HK-2 (cell line): ENCODE measurements at regions not wholly inside any gene's neighbourhood (a gene's known extent, or its start where the extent isn't known, plus 50 kb on each side); places are given as distances from the start of the nearest gene placed in this dataset.

Experiments
- DNase-seq: peaks from one replicate; pipeline ENCODE4 v3.0.0-alpha.2; 2018; ENCODE audit not compliant: unreplicated experiment

- DNase-seq: no peak
Measured at GRCh38 chr10:52440612-52441285, 126.7 kb downstream of the DKK1 start.

DNA sequence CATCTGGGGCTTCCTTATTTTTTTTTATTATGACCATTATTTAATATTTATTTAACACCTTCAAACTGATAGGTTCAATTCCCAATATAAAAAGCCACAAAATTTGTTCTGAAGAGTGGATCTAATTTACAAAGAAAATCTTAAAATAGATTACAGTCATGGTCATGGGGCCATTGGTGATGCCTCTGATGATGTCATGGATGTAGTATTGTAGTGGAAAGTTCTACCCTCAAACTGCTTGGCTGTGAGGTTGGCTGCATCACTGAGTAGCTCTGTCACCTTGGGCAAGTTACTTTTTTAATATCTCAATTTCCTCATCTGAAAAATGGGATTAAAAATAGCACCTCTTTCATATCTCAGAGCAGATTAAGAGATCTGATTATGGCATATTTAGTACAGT is 128.5 kb downstream of the DKK1 start:
- no peak for DNase-seq

- no peak for DNase-seq
Measured at GRCh38 chr10:52443419-52444388, 129.6 kb downstream of the DKK1 start.

GRCh38 chr10:52446391-52446790 is 132.3 kb downstream of the DKK1 start:
- no peak for DNase-seq

GRCh38 chr10:52447931-52448353 is 133.9 kb downstream of the DKK1 start:
- no peak for DNase-seq

GRCh38 chr10:52450762-52451291 is 136.7 kb downstream of the DKK1 start:
- no peak for DNase-seq

DNA sequence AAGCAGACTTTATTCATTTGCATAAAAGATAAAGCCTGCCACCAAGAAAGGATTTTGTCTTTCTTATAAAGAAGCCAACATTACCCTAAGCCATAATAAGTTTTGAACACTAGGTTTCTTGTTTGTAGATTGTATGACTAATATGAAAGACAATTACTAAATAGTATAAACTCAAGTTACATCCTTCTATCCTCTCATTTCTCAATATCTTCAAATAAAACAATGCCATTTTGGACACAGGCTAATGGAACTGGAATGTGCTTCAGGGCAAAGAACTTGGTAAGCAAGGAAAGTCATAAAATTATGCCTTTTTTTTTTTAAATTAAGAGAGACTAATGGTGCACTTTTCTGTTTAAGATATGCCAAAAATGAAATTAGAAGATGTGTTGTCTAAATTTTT is 137.7 kb downstream of the DKK1 start:
- no peak for DNase-seq

GRCh38 chr10:52452600-52453493 is 138.8 kb downstream of the DKK1 start:
- no peak for DNase-seq

- DNase-seq: no peak
Measured at GRCh38 chr10:52453501-52453900, 139.4 kb downstream of the DKK1 start.

GRCh38 chr10:52454491-52454890 is 140.4 kb downstream of the DKK1 start:
- DNase-seq: no peak

DNA sequence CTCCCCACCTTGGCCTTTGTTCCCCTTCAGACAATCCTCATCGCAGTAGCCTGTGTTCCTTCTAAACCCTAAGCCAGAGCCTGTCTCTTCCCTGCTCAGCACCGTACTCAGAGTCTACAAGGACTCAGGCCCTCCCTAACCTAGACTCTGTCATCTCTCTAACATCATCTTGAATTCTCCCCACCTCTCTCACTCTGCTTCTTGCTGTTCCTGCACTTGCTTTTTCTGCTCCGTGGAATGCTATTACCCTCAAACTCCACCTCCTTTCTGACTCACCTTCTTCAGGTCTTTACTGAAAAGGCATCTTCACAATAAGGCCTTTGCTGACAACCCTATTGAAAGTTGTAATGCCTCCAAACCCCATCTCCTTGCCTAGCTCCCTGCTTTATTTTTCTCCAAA is 141.0 kb downstream of the DKK1 start:
- DNase-seq: no peak

- no peak for DNase-seq
Measured at GRCh38 chr10:52459097-52459496, 145.0 kb downstream of the DKK1 start.

GRCh38 chr10:52463826-52464225 is 149.7 kb downstream of the DKK1 start:
- DNase-seq: no peak

DNA sequence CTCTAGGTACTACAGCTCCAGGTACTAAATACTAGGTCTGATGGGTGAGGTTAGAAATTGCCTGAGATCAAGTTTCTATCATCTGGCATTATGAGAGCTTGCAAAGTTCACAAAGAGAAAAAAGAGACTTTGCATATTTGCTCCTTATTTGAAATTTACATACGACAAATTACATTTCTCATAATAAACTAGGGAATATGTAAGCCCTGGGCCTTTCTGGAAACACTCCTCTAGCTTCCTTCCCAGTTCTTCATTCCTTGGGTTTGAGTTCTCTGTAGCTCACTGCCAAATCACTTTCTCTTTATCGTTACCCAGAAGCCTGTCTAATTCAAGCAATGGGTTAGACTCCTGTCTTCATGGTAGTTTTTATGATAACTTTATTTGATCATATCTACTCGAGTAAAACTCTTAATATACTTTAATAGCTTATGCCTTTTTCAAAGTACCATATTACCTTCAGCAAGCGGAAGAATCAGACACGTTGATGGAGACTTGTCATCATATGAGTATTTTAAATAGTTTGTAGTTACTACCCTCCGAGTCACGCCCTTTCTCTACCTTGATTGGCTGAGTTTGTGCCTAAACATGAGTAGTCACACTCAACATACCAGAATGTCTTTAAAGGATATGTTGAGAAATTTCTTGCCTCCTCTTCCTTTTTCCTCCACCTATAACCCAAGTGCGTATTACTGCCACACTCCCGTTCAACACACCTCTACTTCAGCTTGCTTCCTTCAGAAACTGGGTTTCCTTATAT is 150.5 kb downstream of the DKK1 start:
- no peak for DNase-seq

GRCh38 chr10:52465202-52465601 is 151.1 kb downstream of the DKK1 start:
- DNase-seq: no peak

- DNase-seq: no peak
Measured at GRCh38 chr10:52466464-52466863, 152.4 kb downstream of the DKK1 start.

- DNase-seq: no peak
Measured at GRCh38 chr10:52469970-52470705, 156.1 kb downstream of the DKK1 start.

DNA sequence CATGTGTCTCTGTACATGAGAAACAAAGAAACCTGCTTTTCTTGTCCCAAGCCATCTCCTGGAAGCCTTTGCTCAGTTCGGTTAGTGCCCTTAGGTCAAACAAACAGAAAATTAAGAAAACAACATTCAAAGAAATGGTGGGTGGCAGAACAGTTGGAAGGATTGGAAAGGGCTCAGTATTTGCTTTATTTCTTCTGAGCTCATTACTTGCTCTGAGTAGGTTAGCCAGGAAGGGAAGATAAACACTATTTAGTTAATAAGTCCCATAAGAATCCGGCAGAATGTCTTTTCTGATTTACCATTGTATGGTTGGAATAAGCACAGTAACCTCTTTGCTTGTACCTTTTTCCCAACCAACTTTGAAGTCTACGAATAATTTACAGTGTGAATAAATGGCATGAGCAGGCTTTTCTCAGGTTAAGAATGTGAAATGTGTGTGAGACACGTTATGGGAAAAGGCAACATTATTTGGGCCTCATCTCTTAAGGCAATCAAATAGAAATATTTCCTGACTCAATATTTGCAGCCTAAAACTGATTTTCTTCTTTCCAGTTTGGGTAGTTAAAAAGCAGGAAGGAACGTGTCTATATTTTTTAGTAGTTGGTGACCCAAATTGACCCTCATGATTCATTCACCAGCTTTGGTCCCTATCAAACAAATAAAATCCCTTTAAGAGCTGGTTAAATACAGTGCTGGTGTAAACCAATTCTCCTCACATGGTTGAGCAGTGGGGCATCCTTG is 158.5 kb downstream of the DKK1 start:
- DNase-seq: no peak

DNA sequence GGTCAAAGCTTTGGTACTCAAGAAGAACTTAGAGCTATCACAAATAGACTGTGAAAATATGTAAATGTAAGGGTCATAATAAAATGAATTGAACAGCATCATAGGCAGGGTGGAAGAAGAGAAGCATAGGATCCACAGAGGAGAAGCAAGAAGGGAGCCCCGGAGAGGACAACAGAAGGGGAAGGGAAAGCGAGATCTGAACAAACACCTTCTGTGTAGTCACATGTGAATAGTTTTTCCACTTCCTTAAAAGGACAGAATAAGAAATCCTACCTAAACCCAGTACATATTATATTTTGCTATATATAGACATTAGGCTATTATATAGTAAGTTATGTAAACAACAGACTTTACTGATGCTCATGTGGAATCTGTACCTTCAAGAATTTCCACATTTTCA is 160.2 kb downstream of the DKK1 start:
- DNase-seq: no peak

DNA sequence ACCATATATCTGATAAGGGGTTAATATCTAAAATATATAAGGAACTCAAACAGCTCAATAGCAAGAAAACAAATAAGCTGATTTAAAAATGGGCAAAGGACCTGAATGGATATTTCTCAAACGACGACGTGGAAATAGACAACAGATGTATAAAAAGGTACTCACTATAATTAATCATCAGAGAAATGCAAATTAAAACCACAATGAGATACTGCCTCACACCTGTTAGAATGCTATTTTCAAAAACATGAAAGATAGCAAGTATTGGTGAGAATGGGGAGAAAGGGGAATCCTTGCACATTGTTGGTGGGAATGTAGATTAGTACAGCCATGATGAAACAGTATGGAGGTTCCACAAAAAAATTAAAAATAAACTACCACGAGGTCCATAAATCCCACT is 163.2 kb downstream of the DKK1 start:
- DNase-seq: no peak
